ENCODE measurements at regions not wholly inside any gene's neighbourhood (a gene's known extent, or its start where the extent isn't known, plus 50 kb on each side); places are given as distances from the start of the nearest gene placed in this dataset.

- H2AFZ ChIP-seq (ENCODE audit: low read depth, low read length): peak overlapping the region; percentile 30
- peaks cover 2% of the 10 kb centered on the region for H3K27me3 ChIP-seq (ENCODE audit: insufficient read depth, low read depth, low read length)
- H3K79me2 ChIP-seq (replicated peaks; ENCODE audit: insufficient read depth, low read length): no peaks in the 10 kb centered on the region
Measured at GRCh38 chr22:22061085-22062077, 78.8 kb upstream of the TOP3B start.

GRCh38 chr22:22060200-22061084, 77.9 kb upstream of the TOP3B start:
- Histone ChIP-seq H2AFZ (ENCODE audit: low read depth, low read length) (no peak overlapping the region), H3K4me3 (ENCODE audit: low read length) (no peak overlapping the region), H3K27me3 (ENCODE audit: insufficient read depth, low read depth, low read length) (peaks cover 2% of the 10 kb centered on the region), H3K9ac (ENCODE audit: low read length) (no peak overlapping the region), H3F3A (ENCODE audit: insufficient read depth, low read length, poor library complexity, severe bottlenecking) (no peaks in the 10 kb centered on the region), H3K4me2 (ENCODE audit: low read length) (no peak overlapping the region), H4K20me1 (ENCODE audit: insufficient read depth) (no peaks in the 10 kb centered on the region), H3K79me2 (replicated peaks; ENCODE audit: insufficient read depth, low read length) (no peaks in the 10 kb centered on the region), H3K27ac (ENCODE audit: low read length) (no peak overlapping the region), H3K9me3 (ENCODE audit: low read length) (no peaks in the 10 kb centered on the region), H3K9me2 (ENCODE audit: insufficient read depth, low read length) (no peaks in the 10 kb centered on the region), H3K36me3 (ENCODE audit: insufficient read depth, low read length) (no peaks in the 10 kb centered on the region)
- TF ChIP-seq REST (IDR thresholded peaks at IDR 0.05; ENCODE audit: borderline replicate concordance) (no peak), CTCF (IDR thresholded peaks at IDR 0.05; ENCODE audit: poor library complexity, severe bottlenecking) (peak; percentile 40), SMC3 (conservative IDR thresholded peaks at IDR 0.05; ENCODE audit: poor library complexity) (no peak)

More at GRCh38 chr22:22061085-22062077, 78.8 kb upstream of the TOP3B start:
- no peaks in the 10 kb centered on the region for H3K9me3 ChIP-seq (ENCODE audit: low read length)
- no peaks in the 10 kb centered on the region for H3K36me3 ChIP-seq (ENCODE audit: insufficient read depth, low read length)
- H4K20me1 ChIP-seq (ENCODE audit: insufficient read depth): no peaks in the 10 kb centered on the region
- no peak overlapping the region for H3K4me2 ChIP-seq (ENCODE audit: low read length)
- H3K4me3 ChIP-seq (ENCODE audit: low read length): peak overlapping the region; percentile 11
- H3K9me2 ChIP-seq (ENCODE audit: insufficient read depth, low read length): no peaks in the 10 kb centered on the region
- H3F3A ChIP-seq (ENCODE audit: insufficient read depth, low read length, poor library complexity, severe bottlenecking): no peaks in the 10 kb centered on the region
- TF ChIP-seq EP300 (conservative IDR thresholded peaks at IDR 0.05; ENCODE audit: poor library complexity, severe bottlenecking): peak; percentile 36
- TF ChIP-seq SMC3 (conservative IDR thresholded peaks at IDR 0.05; ENCODE audit: poor library complexity): peak; percentile 58
- no peak for TF ChIP-seq EZH2 (IDR thresholded peaks at IDR 0.05; ENCODE audit: borderline replicate concordance, insufficient read depth, low read length, poor library complexity, severe bottlenecking)
- TF ChIP-seq RAD21 (conservative IDR thresholded peaks at IDR 0.05): peak; percentile 61
- TF ChIP-seq CTCF (IDR thresholded peaks at IDR 0.05; ENCODE audit: poor library complexity, severe bottlenecking): peak; percentile 59
- TF ChIP-seq POLR2AphosphoS5 (IDR thresholded peaks at IDR 0.05): no peak
- H3K9ac ChIP-seq (ENCODE audit: low read length): peak overlapping the region; percentile 7
- no peak overlapping the region for H3K27ac ChIP-seq (ENCODE audit: low read length)
